AG08396 (cell line): ENCODE measurements at regions not wholly inside any gene's neighbourhood (a gene's known extent, or its start where the extent isn't known, plus 50 kb on each side); places are given as distances from the start of the nearest gene placed in this dataset.
"Not testable (repeated sequence)": the region's sequence is repeated elsewhere in the genome, so short reads cannot be mapped to it uniquely, and the experiment has no call there.

ENCODE experiments used
- DNase-seq: peaks from one replicate; pipeline ENCODE4 v3.0.0; 2012; ENCODE audit warnings: low spot score, mixed read lengths

DNA sequence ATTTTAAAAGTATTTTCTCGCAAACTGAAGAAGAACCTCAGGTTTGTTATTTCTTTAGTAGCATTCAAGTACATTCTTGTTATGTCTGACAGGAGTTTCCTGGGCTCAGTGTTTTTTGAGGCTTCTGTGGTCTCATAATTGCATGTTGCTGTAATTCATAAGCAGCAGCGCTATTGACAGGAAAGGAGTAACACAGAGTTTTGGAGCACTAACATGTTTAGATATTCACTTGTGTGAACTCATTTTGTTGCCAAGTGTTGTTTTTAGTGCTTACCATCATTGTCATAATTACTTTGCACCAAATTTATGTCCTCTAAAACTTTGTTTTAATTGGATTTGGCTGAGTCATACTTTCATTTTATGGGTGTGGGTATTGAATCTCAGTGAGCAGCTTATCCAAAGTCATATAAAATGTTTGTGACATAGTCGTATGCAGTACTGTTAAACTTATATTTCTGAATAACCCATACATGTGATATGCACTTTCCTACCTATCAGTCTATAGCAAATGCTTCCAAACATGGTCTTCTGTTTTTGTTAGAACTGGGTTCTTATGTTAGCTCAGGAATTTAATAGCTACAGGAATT is 358.7 kb upstream of the CTSO start:
- no peak for DNase-seq

DNA sequence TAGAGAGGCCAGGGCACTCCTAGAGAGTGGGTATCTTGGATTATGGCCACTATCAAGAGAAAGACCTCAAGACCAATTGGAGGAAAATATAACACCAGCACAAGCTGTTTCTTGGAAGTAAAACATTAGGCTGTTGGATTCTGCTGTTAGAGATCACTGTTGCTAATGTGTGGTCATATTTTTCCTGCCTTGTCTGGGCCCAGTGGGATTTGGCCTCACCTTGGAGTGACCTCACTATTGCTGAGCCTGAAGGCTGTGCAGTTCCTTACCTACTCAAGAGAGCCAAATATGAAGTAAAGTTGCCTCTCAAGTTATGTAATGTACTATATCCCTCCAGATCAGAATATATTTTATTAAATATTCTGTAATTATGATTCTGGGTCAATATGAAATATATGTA is 355.4 kb upstream of the CTSO start:
- DNase-seq: no peak

DNA sequence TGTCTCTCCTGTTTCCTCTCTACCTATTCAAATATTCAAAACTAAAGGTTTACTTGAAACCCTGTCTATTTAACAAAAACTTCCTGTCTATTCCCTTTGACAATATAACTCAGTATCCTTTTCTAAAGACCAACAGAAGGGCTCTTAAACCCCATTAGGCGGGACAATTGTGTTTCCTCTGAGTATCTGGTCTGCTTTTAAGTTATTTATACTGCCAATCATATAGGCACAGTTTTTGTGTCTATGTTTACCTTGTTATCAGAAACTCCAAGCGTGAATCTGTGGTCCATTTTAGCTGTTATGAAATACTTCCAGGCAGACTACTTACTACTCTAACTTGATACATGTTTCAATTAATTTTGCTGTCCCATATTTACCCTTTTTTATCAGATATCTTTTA is 350.0 kb upstream of the CTSO start:
- no peak for DNase-seq

DNA sequence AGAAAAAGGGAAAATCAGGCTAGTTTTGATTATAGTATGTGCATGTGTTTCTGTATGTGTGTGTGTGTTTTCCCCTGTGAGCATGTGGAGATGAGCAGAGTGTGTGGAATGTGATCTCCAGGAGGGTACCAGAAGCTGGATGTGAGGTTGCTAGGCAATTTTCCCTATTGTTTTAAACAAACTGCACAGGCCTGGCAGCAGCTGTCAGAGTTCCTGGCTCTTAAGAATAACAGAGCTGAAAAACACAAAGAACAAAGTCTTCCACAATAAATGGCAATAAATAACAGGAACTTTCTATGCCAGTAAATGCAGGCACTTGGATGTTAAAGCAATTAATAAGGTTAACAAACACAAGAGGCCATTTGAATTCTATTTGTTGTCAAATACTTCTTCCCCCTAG is 344.6 kb upstream of the CTSO start:
- peak; percentile 51 for DNase-seq

DNA sequence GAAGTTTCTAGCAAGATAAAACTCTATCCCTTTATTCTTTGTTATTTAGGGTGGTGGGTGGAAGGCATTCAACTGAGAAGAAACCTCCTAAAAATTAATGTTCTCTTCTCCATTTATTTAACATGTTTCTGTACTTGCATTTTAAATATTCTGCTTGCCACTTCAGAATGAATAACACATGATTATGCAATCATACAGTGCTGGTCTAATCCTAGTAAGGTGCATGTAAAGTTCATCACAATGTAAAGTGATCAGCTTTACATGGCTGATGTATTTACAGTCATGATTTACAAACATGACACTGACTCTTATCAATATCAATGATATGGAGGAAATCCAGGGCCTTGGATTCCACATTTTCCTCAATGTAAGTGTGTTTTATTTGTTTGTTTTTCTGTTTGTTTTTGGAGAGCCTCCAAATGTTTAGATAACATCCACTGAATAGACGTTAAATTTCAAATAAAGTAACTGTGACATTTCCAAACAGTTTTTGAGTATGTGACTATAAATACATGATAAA is 342.1 kb upstream of the CTSO start:
- DNase-seq: no peak

DNA sequence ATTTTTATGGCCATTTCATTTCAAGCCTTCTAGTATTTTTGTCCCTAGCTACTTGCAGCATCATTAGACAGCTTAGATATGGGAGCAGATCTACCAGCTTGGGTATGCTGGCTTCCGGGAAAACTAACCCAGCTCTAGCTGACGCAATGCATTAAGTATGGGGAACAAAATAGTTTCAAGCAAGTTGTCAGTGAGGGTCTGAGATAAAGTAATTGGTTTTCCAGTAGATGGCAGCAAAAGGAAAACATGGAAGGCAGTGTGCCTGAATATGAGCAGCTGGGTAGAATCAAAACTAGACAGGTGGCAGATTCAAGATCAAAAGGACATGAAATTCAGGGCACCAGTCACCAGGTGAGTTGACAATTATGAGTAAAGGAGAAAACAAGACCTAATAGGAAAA is 340.9 kb upstream of the CTSO start:
- DNase-seq: peak; percentile 46

DNA sequence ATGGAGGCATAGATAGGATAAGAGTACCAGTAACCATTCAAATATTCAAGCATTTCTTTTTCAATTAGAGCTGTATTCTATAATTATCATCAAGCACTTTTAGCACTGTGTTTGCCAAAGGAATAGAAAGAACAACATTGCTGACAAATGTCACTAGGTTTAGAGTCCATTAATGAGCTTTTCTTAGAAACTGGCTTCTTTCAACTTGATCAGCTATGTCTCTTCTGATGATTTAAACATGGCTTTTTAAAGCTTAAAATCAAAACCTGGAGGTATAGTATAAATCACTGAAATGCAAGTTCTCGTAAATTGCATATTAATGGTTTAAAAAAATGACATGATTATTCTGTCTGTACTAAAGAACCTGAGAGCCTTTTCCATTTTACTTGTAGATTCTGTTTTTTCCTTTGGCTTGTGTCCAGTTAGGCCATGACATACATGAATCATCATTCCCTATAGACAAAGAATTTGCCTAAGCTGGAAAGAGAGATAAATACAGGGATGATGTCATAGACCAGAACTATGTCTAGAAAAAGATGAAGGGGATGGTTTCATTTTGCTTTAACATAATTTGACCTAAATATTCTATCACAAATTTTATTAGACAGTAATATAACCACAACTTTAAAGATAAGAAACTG is 340.1 kb upstream of the CTSO start:
- peak; percentile 16 for DNase-seq

DNA sequence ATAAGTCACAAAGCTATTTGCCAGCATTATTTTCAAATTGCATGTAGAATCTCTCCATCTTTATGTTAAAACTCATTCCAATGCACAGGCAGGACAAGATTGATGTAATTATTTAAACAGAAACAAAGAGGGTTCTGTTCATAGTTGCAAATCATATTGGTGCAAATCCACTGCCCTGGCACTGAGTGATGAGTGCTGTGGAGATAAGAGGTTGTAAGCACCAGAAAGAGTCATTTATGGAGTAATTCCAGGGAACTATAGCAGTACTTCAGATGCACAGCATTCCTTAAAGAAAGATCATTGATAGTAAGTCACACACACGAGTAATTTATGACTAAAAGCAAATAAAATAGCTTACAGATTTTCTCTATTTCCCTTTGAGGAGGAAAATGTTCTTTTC is 337.7 kb upstream of the CTSO start:
- DNase-seq: peak; percentile 31

DNA sequence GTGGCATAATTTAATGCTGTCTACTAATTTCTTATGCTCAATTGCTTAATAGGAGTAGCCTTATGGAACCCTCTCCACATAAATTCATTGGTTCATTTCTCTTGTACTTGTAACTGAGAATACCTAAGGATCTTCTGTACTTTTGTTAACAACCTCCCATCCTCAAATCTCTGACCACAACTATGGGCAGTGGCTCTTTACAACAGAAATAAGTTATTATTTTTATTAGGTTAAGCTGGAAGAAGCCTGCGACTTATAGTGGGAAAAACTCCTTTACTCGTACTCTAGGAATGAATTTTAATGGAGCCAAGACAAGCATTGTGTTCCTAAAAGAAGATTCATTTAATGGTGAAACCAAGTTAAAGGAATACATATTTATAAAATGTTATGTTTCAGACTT is 337.1 kb upstream of the CTSO start:
- DNase-seq: peak; percentile 3

DNA sequence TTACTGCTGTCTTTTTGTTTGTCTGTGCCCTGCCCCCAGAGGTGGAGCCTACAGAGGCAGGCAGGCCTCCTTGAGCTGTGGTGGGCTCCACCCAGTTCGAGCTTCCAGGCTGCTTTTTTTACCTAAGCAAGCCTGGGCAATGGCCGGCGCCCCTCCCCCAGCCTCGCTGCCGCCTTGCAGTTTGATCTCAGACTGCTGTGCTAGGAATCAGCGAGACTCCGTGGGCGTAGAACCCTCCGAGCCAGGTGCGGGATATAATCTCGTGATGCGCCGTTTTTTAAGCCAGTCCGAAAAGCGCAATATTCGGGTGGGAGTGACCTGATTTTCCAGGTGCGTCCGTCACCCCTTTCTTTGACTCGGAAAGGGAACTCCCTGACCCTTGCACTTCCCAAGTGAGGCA is 336.4 kb upstream of the CTSO start:
- not testable (repeated sequence) for DNase-seq

DNA sequence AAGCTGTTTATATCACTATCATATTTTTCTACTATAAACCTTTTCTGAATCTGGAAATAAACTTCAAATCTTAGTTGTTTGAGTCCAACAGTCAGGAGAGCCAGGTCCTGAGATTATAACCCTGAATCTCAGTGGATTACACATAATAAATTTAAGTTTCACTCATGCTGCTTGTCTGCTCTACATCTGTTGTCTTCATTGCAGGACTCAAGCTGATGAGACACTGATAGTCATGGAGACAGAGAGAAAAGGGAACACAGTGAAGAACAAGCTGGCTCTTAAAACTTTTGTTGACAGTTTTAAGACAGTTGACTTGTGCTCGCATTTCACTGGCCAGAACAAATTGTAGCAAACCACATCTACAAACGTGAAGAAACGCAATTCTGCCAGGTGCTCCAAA is 327.0 kb upstream of the CTSO start:
- DNase-seq: no peak

DNA sequence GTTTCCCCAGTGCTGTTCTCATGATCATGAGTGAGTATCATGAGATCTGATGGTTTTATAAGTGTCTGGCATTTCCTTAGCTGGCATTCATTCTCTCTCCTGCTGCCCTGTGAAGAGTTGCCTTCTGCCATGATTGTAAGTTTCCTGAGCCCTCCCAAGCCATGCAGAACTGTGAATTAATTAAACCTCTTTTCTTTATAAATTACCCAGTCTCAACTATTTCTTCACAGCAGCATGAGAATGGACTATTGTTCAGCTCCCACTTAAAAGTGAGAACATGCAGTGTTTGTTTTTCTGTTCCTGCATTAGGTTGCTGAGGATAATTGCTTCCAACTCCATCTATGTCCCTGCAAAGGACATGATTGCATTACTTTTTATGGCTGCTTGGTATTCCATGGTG is 311.7 kb upstream of the CTSO start:
- no peak for DNase-seq

DNA sequence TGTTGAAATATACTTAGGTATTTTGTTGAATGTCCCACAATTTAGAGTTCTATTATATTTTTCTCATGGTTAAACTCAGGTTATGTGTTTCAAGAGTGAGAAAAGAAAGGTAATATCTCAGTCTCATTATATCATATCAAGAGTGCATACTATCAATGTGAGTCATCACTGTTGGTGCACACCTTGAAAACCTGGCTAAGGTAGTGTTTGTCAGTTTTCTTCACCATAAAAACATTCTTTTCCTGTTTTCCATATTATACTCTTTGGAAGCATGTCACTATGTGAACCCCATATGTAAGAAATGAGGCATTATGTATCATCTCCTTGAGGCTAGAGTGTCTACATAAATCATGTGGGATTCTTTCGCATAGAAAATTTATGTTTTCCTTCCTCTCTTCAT is 307.6 kb upstream of the CTSO start:
- DNase-seq: no peak

DNA sequence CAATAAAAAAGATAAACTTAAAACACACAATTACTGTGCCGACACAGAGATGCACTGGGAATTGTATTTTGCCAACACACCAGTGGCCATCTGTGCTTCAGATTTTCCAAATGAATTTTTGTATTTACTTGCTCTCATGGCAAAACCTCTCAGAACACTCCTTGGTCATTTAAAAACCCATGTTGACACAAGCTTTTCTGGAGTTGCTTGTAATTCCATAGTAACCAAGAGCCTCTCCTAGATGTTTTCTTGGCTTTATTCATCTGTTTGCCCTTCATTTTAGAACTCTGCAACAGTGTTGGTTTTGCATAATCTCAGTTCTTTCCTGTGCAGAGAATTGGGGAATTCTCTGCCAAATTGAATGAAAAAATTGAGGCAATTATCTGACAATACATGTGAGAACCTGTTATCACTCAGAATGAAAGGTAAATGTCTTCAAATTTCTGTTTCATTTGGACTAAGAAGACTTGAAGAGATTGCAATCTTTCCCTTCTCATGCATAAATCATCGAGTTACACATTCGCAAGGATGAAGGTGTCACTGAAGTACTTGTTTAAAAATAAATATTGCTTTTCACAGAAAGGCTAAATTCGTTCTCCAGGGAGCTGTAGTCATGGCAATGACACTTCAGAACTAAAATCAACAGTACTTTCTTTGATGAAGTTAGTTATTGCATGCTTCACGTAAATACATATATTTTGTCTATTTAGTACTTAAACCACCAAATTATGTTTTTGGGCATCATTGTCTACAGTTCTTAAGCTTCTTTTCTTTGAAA is 301.8 kb upstream of the CTSO start:
- no peak for DNase-seq

DNA sequence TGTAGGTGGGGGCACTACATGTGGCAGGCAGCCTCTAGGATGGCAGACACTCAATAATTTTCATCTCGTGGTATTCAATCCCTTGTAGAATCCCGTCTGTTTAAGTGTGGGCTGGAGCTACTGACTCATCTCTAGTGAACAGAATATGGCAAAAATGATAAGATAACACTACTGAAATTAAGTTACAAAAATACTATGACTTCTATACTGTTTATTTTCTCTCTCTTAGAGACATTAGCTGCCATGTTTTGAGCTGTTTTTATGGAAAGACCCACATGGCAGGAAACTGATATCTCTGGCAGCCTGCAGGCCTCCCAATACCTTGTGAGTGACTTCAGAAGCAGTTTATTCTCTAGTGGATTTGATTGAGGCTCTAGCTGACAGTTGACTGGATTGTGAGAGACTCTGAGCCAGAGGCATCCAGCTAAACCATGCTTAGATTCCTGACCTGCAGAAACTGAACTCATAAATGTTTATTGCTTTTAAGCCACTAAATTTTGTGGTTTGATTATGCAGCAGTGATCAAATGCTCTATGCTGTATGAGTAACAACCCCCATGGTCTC is 298.8 kb upstream of the CTSO start:
- no peak for DNase-seq

DNA sequence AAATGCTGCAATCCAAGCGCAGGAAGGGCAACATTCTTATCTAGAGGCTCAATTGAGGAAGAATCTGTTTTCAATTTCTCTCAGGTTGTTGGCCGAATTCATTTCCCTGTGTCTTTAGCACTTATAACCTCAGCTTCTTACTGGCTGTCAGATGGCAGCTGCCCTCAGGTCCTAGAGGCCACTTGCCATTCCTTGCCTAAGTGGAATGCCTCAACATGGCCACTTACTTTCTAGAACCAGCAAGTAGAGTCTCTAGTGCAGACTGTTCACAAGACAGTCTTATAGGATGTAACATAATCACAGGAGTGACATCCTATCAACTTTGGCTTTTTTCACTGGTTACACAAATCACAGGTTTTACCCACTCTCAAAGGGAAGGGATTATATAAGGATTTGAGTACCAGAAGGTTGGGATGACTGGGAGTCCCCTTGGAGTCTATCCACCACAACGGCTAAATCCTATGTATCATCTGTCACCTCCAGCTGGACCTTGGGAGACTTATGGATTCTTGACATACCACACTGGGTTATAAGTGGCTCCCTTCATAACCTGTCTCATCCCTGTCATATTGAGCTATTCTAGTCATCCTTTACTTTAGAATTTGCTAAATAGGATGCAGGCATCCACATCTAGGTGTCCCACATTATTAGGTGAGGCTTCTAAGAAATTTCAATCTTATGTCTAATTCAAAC is 297.9 kb upstream of the CTSO start:
- DNase-seq: no peak

DNA sequence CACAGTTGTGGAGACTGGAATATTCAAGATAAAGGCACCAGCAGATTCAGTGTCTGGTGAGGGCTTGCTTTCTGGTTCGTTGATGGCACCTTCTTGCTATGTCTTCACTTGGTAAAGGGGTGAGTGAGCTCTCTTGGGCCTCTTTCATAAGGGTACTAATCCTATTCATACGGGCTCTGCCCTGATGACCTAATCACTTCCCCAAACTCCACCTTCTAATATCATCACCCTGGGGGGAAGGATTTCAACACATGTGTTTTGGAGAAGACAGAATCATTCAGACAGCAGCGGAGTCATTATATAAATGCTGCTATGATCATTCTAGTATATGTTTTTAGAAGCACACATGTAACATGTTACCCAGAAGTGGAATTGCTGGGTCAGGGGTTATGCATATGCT is 295.3 kb upstream of the CTSO start:
- no peak for DNase-seq

DNA sequence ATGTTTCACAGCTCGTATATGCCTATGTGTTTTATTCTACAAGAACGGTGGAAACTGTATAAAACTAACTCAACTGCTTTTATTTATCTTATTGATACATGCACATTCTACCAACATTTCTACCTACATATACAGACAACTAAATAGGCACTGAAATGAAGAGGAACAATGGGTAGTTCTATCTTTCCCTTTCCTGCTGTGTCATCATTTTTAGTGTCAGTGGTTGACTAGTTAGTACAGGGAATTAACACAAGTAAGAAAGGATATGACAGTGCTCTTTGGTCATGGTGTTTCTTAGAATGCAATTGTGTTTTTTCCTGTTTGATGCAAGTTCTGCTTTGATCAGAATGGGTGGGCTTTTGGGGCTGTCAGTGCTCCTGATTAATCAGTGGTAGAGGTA is 293.8 kb upstream of the CTSO start:
- no peak for DNase-seq

DNA sequence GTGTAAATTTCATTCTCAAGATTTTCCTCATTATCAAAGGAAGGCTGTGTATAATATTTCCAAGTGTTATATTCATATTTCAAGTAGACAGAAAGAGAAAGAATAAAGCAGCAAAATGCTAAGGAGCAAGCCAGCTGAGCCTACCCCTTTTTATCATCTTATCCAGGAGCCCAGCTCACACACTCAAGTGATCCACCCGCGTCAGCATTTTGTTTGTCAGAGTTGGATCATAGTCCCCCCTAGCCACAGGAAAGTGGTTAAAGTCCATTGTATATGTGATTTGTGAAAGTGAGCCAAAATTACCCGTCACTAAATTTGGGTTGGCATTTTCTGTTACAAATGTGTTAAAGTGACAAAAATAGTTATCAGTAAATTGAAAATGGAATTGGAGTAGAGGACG is 289.3 kb upstream of the CTSO start:
- no peak for DNase-seq

DNA sequence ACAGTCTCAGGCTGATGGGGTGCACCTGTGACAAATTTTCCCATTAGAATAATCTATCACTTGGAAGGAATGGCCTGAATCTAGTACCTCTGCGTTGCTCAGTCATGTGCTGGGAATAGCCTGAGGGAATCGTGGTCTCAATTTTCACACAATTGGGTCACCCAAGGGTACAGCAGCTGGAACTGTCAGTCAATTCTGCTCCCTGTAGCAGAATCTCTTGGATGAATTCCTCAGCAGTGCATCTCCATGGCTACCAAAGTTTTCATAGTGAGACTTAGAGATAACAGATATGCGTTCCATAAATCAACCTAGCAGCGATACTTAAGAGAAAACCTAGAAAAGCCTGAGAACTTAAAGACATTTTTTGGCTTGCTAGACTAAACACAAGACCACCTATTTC is 288.7 kb upstream of the CTSO start:
- DNase-seq: no peak

DNA sequence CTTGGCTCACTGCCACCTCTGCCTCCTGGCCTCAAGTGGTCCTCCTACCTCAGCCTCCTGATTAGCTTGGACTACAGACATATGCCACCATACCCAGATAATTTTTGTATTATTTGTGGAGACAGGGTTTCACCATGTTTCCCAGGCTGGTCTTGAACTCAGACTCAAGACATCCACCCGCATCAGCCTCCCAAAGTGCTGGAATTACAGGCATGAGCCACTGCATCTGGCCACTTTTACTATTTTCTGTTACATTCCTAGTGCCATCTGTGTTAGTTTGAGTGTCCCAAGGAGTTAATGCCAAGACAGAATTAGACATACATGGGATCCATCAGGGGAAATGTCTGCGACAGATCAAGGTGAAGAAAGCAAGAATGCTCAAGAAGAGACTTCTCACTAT is 288.2 kb upstream of the CTSO start:
- no peak for DNase-seq

DNA sequence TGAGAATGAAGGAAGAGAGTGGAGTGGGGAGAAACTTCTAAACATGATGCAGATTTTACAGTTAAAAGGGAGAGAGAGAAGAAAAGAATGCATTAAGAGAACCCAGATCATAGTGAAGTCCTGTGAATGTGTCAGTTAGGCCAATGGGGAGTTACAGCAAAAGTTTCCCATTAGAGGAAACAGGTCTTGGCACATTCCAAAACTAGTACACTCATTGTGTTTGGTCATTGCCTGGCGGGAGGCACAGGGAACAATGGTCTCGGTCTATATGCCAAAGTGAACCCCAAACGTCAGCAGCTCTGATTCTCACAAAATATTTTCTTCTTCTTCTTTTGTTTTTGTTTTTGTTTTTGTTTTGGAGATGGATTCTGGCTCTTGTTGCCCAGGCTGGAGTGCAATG is 284.5 kb upstream of the CTSO start:
- DNase-seq: no peak

DNA sequence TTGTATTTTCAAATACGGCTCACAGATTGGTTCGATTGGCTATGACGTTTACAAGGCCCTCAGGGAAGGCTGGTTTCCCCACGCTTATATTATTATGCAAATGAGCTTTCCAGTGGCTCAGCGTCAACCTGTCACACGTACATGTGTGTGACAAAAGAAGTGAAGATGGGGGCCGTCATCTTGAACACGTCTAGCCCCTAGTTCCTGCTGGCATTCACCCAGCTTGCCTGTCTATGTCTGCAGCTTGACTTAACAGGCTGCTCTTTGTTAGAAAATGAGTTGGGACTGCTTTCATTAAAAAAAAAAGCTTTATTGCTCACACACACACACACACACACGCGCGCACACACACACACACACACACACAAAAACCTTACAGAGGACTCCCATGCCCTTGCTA is 283.6 kb upstream of the CTSO start:
- DNase-seq: no peak
